ENCODE measurements at regions not wholly inside any gene's neighbourhood (a gene's known extent, or its start where the extent isn't known, plus 50 kb on each side); places are given as distances from the start of the nearest gene placed in this dataset.

DNA sequence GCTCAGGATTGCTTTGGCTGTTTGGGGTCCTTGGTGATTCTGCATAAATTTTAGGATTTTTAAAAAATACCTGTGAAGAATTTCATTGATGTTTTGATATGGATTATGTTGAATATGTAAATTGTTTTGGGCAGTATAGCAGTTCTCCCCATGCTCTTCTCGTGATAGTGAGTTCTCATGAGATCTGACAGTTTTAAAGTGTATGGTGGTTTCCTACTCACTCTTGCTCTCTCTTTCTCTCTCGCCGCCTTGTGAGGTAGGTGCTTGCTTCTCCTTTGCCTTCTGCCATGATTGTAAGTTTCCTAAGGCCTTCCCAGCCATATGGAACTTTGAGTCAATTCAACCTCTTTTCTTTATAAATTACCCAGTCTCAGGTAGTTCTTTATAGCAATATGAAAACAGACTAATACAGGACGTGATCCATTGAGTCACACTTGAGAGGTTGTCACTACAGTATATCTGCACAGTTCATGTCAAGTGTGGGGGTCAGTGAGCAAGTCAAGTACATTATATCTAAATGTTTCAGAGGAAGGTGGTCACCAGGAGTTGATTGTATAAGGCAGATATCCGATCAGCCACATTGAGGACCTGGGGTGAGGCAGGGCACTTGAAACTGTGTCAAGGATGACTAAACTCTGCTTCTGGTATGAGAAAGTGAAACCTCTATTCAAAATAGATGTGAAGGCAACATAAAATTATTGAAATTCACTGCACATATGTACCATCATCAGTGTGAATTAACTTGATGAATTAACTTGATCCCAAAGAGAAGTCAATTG is 70.7 kb upstream of the CCDC179 start:
- no peak for TF ChIP-seq POLR2A (IDR thresholded peaks at IDR 0.05)
- TF ChIP-seq CTCF (IDR thresholded peaks at IDR 0.05), result no peak
